Activated naive CD8-positive, alpha-beta T cell (primary cell): ENCODE measurements at regions not wholly inside any gene's neighbourhood (a gene's known extent, or its start where the extent isn't known, plus 50 kb on each side); places are given as distances from the start of the nearest gene placed in this dataset.
"Not testable (repeated sequence)": the region's sequence is repeated elsewhere in the genome, so short reads cannot be mapped to it uniquely, and the experiment has no call there.

ENCODE experiments used
- H3K27ac Mint-ChIP-seq: one replicate; pipeline ENCODE4 v1.8.0; 2021; ENCODE audit warnings: mixed read lengths
- H3K27me3 Mint-ChIP-seq: one replicate; pipeline ENCODE4 v1.8.0; 2021; ENCODE audit warnings: mixed read lengths
- H3K36me3 Mint-ChIP-seq: one replicate; pipeline ENCODE4 v1.8.0; 2021; ENCODE audit warnings: mixed read lengths
- H3K4me1 Mint-ChIP-seq: one replicate; pipeline ENCODE4 v1.8.0; 2021; ENCODE audit warnings: low read depth, mixed read lengths
- H3K4me3 Mint-ChIP-seq: one replicate; pipeline ENCODE4 v1.8.0; 2021; ENCODE audit warnings: mild to moderate bottlenecking, mixed read lengths
- H3K9me3 Mint-ChIP-seq: one replicate; pipeline ENCODE4 v1.8.0; 2021; ENCODE audit warnings: low read depth, mixed read lengths

- Mint-ChIP-seq H3K9me3 (peaks cover 8% of the 10 kb centered on the region), H3K27me3 (no peaks in the 10 kb centered on the region), H3K4me3 (no peak overlapping the region), H3K27ac (no peak overlapping the region), H3K36me3 (peaks cover 7% of the 10 kb centered on the region), H3K4me1 (peaks cover 17% of the 10 kb centered on the region)
These were observed 453.3 kb downstream of the XYLT1 start for GRCh38 chr16:17017442-17017841.

DNA sequence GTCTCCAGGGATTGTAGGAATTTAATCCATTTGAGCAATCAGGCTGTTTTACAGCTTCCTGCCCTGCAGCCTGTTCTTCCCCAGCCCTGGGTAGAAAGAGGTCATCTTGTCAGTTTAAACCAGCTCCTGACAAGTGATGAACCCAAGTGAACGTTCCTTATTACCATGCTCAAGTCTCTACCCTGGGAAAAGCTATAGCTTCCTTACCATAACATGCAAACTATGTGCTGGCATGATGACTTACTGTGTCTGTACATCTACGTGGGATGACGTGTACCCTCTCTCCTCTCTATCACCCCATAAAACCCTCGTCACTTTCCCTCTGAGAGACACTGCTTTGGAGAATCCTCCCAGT, 452.2 kb downstream of the XYLT1 start:
- no peak overlapping the region for H3K4me3 Mint-ChIP-seq
- peaks cover 8% of the 10 kb centered on the region for H3K9me3 Mint-ChIP-seq
- peaks cover 6% of the 10 kb centered on the region for H3K4me1 Mint-ChIP-seq
- H3K27ac Mint-ChIP-seq = no peak overlapping the region
- H3K36me3 Mint-ChIP-seq = peaks cover 7% of the 10 kb centered on the region
- H3K27me3 Mint-ChIP-seq = no peaks in the 10 kb centered on the region

DNA sequence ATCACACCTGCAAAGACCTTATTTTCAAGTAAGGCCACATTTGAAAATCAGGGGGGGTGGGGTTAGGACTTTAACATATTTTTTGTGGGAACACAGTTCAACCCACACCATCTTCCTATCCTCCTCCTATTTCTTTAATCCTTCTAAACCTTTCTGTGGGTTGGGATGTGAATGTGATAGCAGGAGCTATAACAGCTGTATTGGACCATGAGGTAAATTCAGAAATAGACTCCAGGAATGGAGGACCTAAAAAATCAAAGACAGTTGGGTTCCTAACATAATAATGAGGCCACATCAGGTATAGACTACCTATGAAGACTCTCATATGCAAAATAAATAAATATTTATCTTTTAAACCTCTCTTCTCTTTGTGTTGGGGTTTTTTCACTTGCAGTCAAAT, 451.4 kb downstream of the XYLT1 start:
- Mint-ChIP-seq H3K9me3 (peaks cover 8% of the 10 kb centered on the region), H3K27ac (no peak overlapping the region), H3K4me1 (peaks cover 3% of the 10 kb centered on the region), H3K4me3 (no peak overlapping the region), H3K27me3 (no peaks in the 10 kb centered on the region), H3K36me3 (peaks cover 7% of the 10 kb centered on the region)

DNA sequence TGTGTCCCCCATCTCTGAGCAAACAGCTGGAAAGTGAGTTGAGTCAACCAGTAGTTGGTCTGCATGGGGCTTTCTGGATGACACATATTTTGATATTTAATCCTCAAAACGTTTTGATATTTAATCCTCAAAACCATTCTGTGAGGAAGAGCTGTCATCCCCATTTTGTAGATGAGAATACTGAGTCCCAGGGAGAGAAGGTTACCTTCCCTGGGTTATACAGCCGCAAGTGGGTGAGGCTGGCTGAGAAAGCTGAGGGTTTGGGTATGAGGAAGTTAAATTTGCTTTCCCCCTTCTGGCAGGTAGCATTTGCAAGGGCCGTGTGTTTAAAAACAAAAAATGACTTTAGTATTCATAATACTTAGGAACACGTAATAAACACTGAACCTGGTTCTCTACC, 447.2 kb downstream of the XYLT1 start:
- Mint-ChIP-seq H3K27ac (no peak overlapping the region), H3K27me3 (no peaks in the 10 kb centered on the region), H3K4me3 (no peak overlapping the region), H3K36me3 (no peaks in the 10 kb centered on the region), H3K4me1 (peaks cover 40% of the 10 kb centered on the region), H3K9me3 (no peaks in the 10 kb centered on the region)

- H3K4me3 Mint-ChIP-seq = no peak overlapping the region
- peaks cover 5% of the 10 kb centered on the region for H3K36me3 Mint-ChIP-seq
- no peak overlapping the region for H3K27ac Mint-ChIP-seq
- no peaks in the 10 kb centered on the region for H3K27me3 Mint-ChIP-seq
- H3K4me1 Mint-ChIP-seq = peaks cover 44% of the 10 kb centered on the region
- peaks cover 2% of the 10 kb centered on the region for H3K9me3 Mint-ChIP-seq
These were observed 446.2 kb downstream of the XYLT1 start for GRCh38 chr16:17024514-17024913.

- peak overlapping the region; percentile 68 for H3K4me3 Mint-ChIP-seq
- H3K4me1 Mint-ChIP-seq = peaks cover 44% of the 10 kb centered on the region
- peaks cover 4% of the 10 kb centered on the region for H3K9me3 Mint-ChIP-seq
- H3K27me3 Mint-ChIP-seq = no peaks in the 10 kb centered on the region
- peak overlapping the region; percentile 80 for H3K27ac Mint-ChIP-seq
- H3K36me3 Mint-ChIP-seq = peaks cover 16% of the 10 kb centered on the region
These were observed 444.0 kb downstream of the XYLT1 start for GRCh38 chr16:17026600-17027242.

DNA sequence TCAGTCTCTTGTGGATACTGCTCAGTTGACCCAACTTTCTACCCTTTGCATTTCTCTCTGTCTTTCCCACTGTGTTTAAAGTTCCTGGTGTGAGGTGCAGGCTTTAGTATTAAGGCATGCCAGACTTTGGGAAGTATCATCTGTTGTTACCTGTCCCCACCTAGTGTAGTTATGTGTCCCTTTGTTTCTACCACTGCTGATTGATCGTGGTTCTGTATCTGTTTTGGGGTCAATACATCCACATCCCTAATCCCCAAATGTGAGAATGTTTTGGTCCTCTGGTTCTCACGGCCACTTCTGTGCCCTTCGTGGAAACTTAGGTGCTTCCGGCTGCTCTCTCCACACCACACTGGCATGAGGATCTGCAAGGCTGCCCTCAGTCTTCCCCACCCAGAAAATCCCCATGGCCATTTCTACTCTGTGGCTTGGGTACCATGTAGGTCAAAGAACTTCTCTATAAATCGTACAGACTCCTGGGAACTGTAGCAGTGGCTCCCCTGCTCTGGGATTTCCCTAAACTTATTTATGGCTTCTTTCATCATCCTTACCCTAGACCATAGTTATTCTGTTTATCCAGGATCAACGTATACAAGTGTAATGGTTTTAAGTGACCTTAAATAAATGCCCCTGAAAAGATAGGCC, 443.2 kb downstream of the XYLT1 start:
- no peak overlapping the region for H3K4me3 Mint-ChIP-seq
- peaks cover 4% of the 10 kb centered on the region for H3K9me3 Mint-ChIP-seq

DNA sequence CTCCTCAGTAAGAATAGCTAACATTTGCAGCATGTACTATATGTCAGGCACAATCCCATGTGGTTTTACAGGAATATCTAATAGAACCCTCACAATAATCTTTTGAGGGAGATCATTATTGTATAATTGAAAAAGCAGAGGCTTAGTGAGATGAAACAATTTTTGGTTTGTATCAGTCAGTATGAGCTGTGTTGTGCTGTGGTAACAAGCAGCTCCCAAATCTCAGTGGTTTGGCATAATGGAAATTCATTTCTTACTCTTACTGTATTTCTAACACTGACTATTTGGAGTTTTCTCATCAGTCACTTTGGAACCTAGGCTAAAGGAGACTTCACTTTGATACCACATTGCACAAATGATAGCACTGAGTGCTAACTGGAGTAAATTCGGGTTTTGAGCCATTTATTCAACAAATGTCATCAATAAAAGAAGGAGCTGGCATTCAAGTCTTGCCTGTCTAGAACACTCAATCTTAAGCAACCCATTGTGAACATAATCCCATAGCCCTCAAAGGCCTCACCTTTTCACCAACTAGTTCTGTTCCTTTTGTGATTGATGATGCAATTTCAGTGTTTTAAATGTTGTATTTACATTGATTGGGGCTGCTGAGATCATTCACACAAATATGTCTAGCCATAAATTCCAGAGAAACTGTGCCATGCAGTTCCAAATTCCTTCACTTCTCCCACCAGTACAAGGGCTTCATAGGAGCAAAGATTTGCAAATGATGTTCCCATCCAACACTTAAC, 441.0 kb downstream of the XYLT1 start:
- Mint-ChIP-seq H3K9me3 (peaks cover 4% of the 10 kb centered on the region), H3K36me3 (peaks cover 19% of the 10 kb centered on the region), H3K4me1 (peaks cover 43% of the 10 kb centered on the region), H3K4me3 (no peak overlapping the region), H3K27ac (no peak overlapping the region), H3K27me3 (no peaks in the 10 kb centered on the region)

More for the DNA sequence above, 443.2 kb downstream of the XYLT1 start:
- Mint-ChIP-seq H3K27me3 (no peaks in the 10 kb centered on the region), H3K4me1 (peaks cover 47% of the 10 kb centered on the region), H3K36me3 (peaks cover 16% of the 10 kb centered on the region), H3K27ac (no peak overlapping the region)

GRCh38 chr16:17031484-17032268, 439.1 kb downstream of the XYLT1 start:
- peaks cover 24% of the 10 kb centered on the region for H3K4me1 Mint-ChIP-seq
- H3K27me3 Mint-ChIP-seq = no peaks in the 10 kb centered on the region
- no peak overlapping the region for H3K4me3 Mint-ChIP-seq
- H3K9me3 Mint-ChIP-seq = peaks cover 4% of the 10 kb centered on the region
- H3K36me3 Mint-ChIP-seq = peaks cover 19% of the 10 kb centered on the region
- no peak overlapping the region for H3K27ac Mint-ChIP-seq

GRCh38 chr16:17032332-17032731, 438.4 kb downstream of the XYLT1 start:
- Mint-ChIP-seq H3K27ac (no peak overlapping the region), H3K27me3 (no peaks in the 10 kb centered on the region), H3K9me3 (peaks cover 4% of the 10 kb centered on the region), H3K36me3 (peaks cover 19% of the 10 kb centered on the region), H3K4me3 (no peak overlapping the region), H3K4me1 (peaks cover 17% of the 10 kb centered on the region)

GRCh38 chr16:17034477-17035252, 436.1 kb downstream of the XYLT1 start:
- Mint-ChIP-seq H3K4me1 (peaks cover 3% of the 10 kb centered on the region), H3K27me3 (no peaks in the 10 kb centered on the region), H3K9me3 (peaks cover under 1% of the 10 kb centered on the region), H3K36me3 (peaks cover 14% of the 10 kb centered on the region), H3K4me3 (no peak overlapping the region), H3K27ac (no peak overlapping the region)

GRCh38 chr16:17037499-17037898, 433.3 kb downstream of the XYLT1 start:
- Mint-ChIP-seq H3K27me3 (no peaks in the 10 kb centered on the region), H3K4me1 (no peaks in the 10 kb centered on the region), H3K9me3 (no peaks in the 10 kb centered on the region), H3K27ac (no peak overlapping the region), H3K4me3 (no peak overlapping the region), H3K36me3 (peaks cover 3% of the 10 kb centered on the region)

DNA sequence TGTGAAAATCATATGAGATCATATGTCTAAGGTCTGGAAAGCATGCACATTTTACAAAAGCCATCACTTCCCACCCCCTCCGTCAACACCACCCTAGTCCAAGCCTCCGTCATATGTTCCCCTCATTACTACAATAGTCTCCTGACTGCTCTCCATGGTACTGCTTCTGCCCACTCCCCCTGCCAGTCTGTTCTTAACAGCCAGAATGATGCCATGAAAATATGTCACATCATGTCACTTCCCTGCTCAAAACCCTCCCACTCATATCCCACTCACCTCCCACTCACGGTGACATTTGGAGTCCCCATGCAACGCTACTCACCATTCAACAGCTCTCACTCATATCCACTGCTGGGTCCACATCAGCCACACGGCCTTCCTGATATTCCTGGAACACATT, 432.3 kb downstream of the XYLT1 start:
- H3K36me3 Mint-ChIP-seq = peaks cover 3% of the 10 kb centered on the region
- H3K9me3 Mint-ChIP-seq = no peaks in the 10 kb centered on the region
- no peaks in the 10 kb centered on the region for H3K4me1 Mint-ChIP-seq
- no peak overlapping the region for H3K4me3 Mint-ChIP-seq
- H3K27ac Mint-ChIP-seq = no peak overlapping the region
- H3K27me3 Mint-ChIP-seq = no peaks in the 10 kb centered on the region

DNA sequence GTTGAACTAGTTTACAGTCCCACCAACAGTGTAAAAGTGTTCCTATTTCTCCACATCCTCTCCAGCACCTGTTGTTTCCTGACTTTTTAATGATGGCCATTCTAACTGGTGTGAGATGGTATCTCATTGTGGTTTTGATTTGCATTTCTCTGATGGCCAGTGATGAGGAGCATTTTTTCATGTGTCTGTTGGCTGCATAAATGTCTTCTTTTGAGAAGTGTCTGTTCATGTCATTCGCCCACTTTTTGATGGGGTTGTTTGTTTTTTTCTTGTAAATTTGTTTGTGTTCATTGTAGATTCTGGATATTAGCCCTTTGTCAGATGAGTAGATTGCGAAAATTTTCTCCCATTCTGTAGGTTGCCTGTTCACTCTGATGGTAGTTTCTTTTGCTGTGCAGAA, 421.7 kb downstream of the XYLT1 start:
- H3K4me3 Mint-ChIP-seq, H3K27ac Mint-ChIP-seq, H3K4me1 Mint-ChIP-seq, H3K27me3 Mint-ChIP-seq: not testable (repeated sequence)
- Mint-ChIP-seq H3K9me3 (peaks cover 11% of the 10 kb centered on the region), H3K36me3 (peaks cover 13% of the 10 kb centered on the region)
